Esophagus mucosa (tissue), 1 donor: ENCODE measurements at regions not wholly inside any gene's neighbourhood (a gene's known extent, or its start where the extent isn't known, plus 50 kb on each side); places are given as distances from the start of the nearest gene placed in this dataset.

Source experiments
- ATAC-seq: fragments of 200-7000 bp; cut with Tn5 transposase; one replicate; pipeline ENCODE4 v1.9.1; 2020
- donor health status: DM: yes; HTN: yes; CAD: no.

DNA sequence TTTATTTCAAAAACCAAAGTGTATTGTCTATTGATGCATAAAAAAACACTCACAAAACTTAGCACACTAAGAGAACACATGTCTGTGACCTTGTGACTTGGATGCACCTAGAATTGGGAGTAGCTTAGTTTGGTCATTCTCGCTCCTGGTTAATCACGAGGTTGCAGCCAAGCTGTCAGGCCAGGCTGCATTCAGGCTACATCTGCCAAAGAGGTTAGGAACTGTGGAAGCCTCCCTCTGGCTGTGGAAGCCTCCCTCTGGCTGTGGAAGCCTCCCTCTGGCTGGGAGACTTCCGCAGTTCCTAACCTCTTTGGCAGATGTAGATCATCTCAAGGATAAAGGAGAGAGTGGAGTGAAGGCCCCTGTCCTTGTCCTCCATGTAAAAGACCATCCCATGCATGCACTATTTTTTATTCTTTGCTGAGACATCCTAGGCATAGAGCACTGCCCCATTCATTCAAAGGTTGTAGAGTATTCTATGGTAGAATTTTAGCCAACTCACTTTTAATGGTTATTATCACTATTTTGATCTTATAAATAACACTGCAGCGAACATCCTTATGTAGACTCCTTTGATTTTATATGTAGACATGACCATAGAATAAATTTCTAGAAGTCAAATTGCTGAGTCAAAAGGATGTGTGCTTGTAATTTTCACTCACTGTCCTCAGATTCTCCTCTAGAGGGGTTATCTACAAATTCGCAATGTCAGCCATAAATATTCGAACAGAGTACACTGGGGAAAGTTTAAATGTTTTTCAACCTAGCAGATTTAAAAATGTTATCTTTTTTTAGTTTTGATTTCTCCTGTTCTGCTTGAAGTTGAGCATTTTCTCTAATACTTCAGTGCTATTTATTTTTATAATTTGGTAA, 63.0 kb upstream of the IGLL5 start:
- ATAC-seq: no peak

GRCh38 chr22:22825213-22825593, 62.4 kb upstream of the IGLL5 start:
- ATAC-seq: no peak

GRCh38 chr22:22827187-22827939, 60.3 kb upstream of the IGLL5 start:
- ATAC-seq: no peak

- no peak for ATAC-seq
Observed at GRCh38 chr22:22830193-22830592, 57.4 kb upstream of the IGLL5 start.

- ATAC-seq: no peak
Observed at GRCh38 chr22:22830957-22831688, 56.5 kb upstream of the IGLL5 start.

DNA sequence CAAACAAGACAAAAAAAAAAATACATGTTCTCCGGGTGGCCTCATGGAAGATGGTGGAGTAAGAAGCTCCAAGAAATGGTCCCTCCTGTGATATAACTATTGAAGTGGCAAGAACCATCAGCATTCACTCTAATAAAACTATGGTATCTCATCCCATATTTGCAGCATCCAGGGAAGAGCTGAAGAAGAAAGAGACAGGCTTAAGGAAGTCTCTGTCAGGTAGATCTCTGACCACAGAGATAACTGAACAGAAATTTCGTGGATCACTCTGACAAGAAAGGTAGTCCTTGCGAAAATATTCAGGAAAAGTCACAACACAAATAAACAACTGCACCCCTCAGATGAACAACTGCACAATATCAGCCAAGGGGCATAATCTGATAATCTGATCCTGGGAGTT, 54.6 kb upstream of the IGLL5 start:
- no peak for ATAC-seq

- no peak for ATAC-seq
Observed at GRCh38 chr22:22833488-22833887, 54.1 kb upstream of the IGLL5 start.

DNA sequence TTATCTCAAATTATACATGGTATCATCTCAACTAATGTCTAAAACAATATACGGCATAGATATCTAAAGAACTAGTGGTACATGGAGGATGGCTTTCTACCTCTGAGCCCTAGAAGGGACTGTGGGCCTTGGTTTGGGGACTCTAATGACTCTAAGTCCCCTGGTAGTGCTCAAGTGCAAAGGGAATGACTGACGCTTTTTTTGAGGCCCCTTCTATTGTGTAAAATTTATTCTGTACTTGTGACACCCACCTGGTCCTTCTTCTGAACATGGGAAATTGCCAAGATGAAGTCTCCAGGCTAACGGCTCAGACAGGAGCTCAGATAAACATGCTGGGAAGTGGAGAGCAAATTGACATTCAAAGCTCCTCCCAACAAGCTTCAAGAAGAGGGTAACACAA, 53.4 kb upstream of the IGLL5 start:
- ATAC-seq: no peak

- no peak for ATAC-seq
Observed at GRCh38 chr22:22834783-22835182, 52.8 kb upstream of the IGLL5 start.

GRCh38 chr22:22835242-22835641, 52.4 kb upstream of the IGLL5 start:
- peak; percentile 13 for ATAC-seq

DNA sequence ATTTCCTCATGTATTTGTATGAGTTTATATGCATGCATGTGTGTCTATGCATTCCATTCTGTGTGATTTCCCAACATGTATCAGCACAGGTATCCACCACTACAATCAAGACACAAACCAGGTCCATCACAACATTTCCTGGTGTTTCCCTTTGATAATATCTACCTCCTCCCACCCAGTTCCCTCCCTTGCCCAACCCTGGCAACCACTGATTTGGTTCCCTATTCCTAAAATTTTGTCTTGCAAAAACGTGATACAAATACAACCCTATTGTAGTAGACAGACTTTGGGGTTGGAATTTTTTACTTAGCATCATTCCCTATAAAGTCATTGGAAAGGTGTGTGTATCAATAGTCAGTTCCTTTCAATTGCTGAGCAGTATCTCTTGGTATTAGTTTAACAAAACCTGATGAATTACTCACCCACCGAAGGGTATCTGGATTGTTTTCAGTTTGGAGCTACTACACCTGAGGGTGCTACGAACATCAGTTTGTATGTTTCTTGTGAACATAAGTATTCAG, 51.8 kb upstream of the IGLL5 start:
- no peak for ATAC-seq

- no peak for ATAC-seq
Observed at GRCh38 chr22:22836635-22837034, 51.0 kb upstream of the IGLL5 start.
